ENCODE measurements at regions not wholly inside any gene's neighbourhood (a gene's known extent, or its start where the extent isn't known, plus 50 kb on each side); places are given as distances from the start of the nearest gene placed in this dataset.

DNA sequence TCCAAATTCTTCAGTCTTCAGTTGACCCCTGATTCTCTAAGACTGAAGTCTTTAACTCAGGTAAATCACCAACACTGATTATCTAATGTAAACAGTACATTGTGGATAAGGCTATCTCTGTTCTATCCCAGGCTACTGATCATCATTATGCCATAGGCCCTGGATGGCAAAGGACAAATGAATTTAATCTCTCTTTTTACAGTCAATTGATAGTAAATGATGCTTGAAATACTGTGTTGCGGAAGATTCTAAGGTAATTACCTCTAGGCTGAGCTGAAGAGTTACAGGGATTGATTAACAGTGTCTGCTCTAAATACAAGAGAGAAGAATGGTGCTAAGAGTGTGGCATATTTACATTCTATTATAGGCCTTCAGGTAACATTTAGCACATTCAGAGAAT lies 264.7 kb downstream of the ACTL7B start:
- H3K9me3 ChIP-seq (replicated peaks in 1 of 11) = peaks cover 0 to 4% (median 0%) of the 10 kb centered on the region in 11 experiments; a peak in 3 of 22 replicates
- no peak overlapping the region for H3K4me3 ChIP-seq
- TF ChIP-seq Cebpa-rat (IDR thresholded peaks at IDR 0.05) = no peak
- no peak overlapping the region for H3K9ac ChIP-seq
- H3K27me3 ChIP-seq = no peaks in the 10 kb centered on the region
- no peaks in the 10 kb centered on the region for H4K20me1 ChIP-seq
- no peak overlapping the region for H3K4me2 ChIP-seq
- no peak overlapping the region for H3K27ac ChIP-seq
- no peaks in the 10 kb centered on the region for H3K36me3 ChIP-seq
- peaks cover 13 to 36% (median 31%) of the 10 kb centered on the region in 10 experiments for H3K4me1 ChIP-seq

- Histone ChIP-seq H3K4me3 (no peak overlapping the region), H3K27ac (peak overlapping the region in 7 of 11 experiments; percentile 12 to 54 (median 41); a peak in 9 of 22 replicates), H3K36me3 (no peaks in the 10 kb centered on the region), H3K4me2 (peak overlapping the region; percentile 40 to 77 (median 50)), H3K9ac (peak overlapping the region in 1 of 11 experiments; percentile 10; a peak in 1 of 22 replicates), H3K27me3 (no peaks in the 10 kb centered on the region), H4K20me1 (no peaks in the 10 kb centered on the region), H3K9me3 (replicated peaks in 1 of 11) (peaks cover 0 to 8% (median 0%) of the 10 kb centered on the region in 11 experiments; a peak in 3 of 22 replicates), H3K4me1 (peaks cover 20 to 57% (median 41%) of the 10 kb centered on the region in 10 experiments)
- TF ChIP-seq Cebpa-rat (IDR thresholded peaks at IDR 0.05) = no peak
These were observed 267.5 kb downstream of the ACTL7B start for GRCh38 chr9:108588246-108588645.

- no peak overlapping the region for H3K27ac ChIP-seq
- no peaks in the 10 kb centered on the region for H3K27me3 ChIP-seq
- H3K9me3 ChIP-seq (replicated peaks in 1 of 11) = peaks cover 0 to 8% (median 0%) of the 10 kb centered on the region in 11 experiments; a peak in 3 of 22 replicates
- no peaks in the 10 kb centered on the region for H4K20me1 ChIP-seq
- peaks cover 33 to 73% (median 57%) of the 10 kb centered on the region in 10 experiments for H3K4me1 ChIP-seq
- no peak overlapping the region for H3K9ac ChIP-seq
- TF ChIP-seq Cebpa-rat (IDR thresholded peaks at IDR 0.05) = no peak
- H3K4me3 ChIP-seq = no peak overlapping the region
- H3K36me3 ChIP-seq = no peaks in the 10 kb centered on the region
- peak overlapping the region in 5 of 11 experiments; percentile 17 to 77 (median 70); a peak in 10 of 22 replicates for H3K4me2 ChIP-seq
These were observed 269.2 kb downstream of the ACTL7B start for GRCh38 chr9:108586471-108587139.

DNA sequence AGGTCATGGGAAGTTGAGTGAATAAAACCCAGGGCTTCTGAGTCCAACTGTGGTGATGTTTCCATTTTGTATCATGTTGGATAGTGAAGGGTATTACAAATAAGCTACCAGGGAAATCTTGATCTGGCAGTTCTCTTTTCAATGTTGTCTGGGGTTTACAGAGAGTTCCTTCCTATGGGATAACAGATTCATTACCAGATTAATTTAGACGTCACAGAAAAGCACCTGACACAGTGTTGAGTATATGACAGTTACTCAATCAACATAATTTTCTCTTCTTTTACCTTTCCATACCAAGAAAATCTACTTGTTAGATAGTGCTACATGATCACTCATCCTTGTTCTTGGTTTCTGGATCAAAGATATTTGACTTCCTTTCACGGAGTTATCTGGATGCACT lies 270.9 kb downstream of the ACTL7B start:
- Histone ChIP-seq H3K9ac (no peak overlapping the region), H3K4me1 (peaks cover 40 to 91% (median 75%) of the 10 kb centered on the region in 10 experiments), H3K9me3 (replicated peaks in 1 of 11) (peaks cover 0 to 8% (median 0%) of the 10 kb centered on the region in 11 experiments; a peak in 2 of 22 replicates), H3K36me3 (no peaks in the 10 kb centered on the region), H3K4me2 (no peak overlapping the region), H4K20me1 (no peaks in the 10 kb centered on the region), H3K4me3 (no peak overlapping the region), H3K27me3 (no peaks in the 10 kb centered on the region), H3K27ac (no peak overlapping the region)
- TF ChIP-seq Cebpa-rat (IDR thresholded peaks at IDR 0.05) = no peak

- no peaks in the 10 kb centered on the region for H4K20me1 ChIP-seq
- peaks cover 0 to 21% (median 2%) of the 10 kb centered on the region in 11 experiments; a peak in 8 of 22 replicates for H3K9me3 ChIP-seq (replicated peaks in 1 of 11)
- H3K4me3 ChIP-seq = peak overlapping the region in 2 of 10 experiments; percentile 6 to 8; a peak in 2 of 20 replicates
- no peaks in the 10 kb centered on the region for H3K36me3 ChIP-seq
- peaks cover 32 to 92% (median 75%) of the 10 kb centered on the region in 10 experiments for H3K4me1 ChIP-seq
- no peak for TF ChIP-seq Cebpa-rat (IDR thresholded peaks at IDR 0.05)
- H3K9ac ChIP-seq = peak overlapping the region in 10 of 11 experiments; percentile 17 to 69 (median 42); a peak in 15 of 22 replicates
- no peaks in the 10 kb centered on the region for H3K27me3 ChIP-seq
- peak overlapping the region in 10 of 11 experiments; percentile 57 to 93 (median 84); a peak in 20 of 22 replicates for H3K27ac ChIP-seq
- H3K4me2 ChIP-seq = peak overlapping the region; percentile 50 to 91 (median 65)
These were observed 273.1 kb downstream of the ACTL7B start for GRCh38 chr9:108582726-108583125.

- Histone ChIP-seq H3K4me1 (peaks cover 32 to 77% (median 61%) of the 10 kb centered on the region in 10 experiments), H3K9ac (peak overlapping the region in 8 of 11 experiments; percentile 55 to 75 (median 66); a peak in 13 of 22 replicates), H3K9me3 (replicated peaks in 1 of 11) (peaks cover 0 to 29% (median 7%) of the 10 kb centered on the region in 11 experiments; a peak in 12 of 22 replicates), H3K4me2 (peak overlapping the region; percentile 37 to 91 (median 61)), H3K4me3 (no peak overlapping the region), H3K27me3 (no peaks in the 10 kb centered on the region), H3K36me3 (no peaks in the 10 kb centered on the region), H3K27ac (peak overlapping the region in 10 of 11 experiments; percentile 55 to 93 (median 84); a peak in 20 of 22 replicates), H4K20me1 (no peaks in the 10 kb centered on the region)
- TF ChIP-seq Cebpa-rat (IDR thresholded peaks at IDR 0.05) = peak; percentile 23 to 100 (median 98); a peak in 20 of 22 replicates
These were observed 275.9 kb downstream of the ACTL7B start for GRCh38 chr9:108579757-108580439.

DNA sequence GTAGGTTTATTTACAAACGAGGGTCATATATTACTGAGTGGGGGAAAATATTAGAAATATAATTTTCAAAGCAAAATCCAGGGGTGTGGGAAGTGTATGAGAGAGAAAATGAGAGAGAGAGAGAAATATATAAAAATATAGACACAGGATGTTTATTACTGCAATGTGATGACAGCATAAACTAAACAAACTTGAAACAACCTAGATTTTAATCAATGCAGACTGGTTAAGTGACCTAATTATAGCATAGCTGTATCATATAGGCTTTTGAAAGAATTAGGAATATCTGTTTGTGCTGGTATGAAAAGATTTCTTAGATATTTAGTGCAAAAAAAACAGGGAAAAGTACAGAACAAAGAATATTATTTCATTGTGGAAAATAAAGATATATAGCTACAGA lies 280.5 kb downstream of the ACTL7B start:
- no peak overlapping the region for H3K27ac ChIP-seq
- H3K27me3 ChIP-seq = no peaks in the 10 kb centered on the region
- no peaks in the 10 kb centered on the region for H3K36me3 ChIP-seq
- TF ChIP-seq Cebpa-rat (IDR thresholded peaks at IDR 0.05) = no peak
- peaks cover 0 to 29% (median 7%) of the 10 kb centered on the region in 11 experiments; a peak in 12 of 22 replicates for H3K9me3 ChIP-seq (replicated peaks in 1 of 11)
- H3K9ac ChIP-seq = no peak overlapping the region
- peaks cover 9 to 31% (median 22%) of the 10 kb centered on the region in 10 experiments for H3K4me1 ChIP-seq
- no peaks in the 10 kb centered on the region for H4K20me1 ChIP-seq
- H3K4me2 ChIP-seq = no peak overlapping the region
- H3K4me3 ChIP-seq = no peak overlapping the region

DNA sequence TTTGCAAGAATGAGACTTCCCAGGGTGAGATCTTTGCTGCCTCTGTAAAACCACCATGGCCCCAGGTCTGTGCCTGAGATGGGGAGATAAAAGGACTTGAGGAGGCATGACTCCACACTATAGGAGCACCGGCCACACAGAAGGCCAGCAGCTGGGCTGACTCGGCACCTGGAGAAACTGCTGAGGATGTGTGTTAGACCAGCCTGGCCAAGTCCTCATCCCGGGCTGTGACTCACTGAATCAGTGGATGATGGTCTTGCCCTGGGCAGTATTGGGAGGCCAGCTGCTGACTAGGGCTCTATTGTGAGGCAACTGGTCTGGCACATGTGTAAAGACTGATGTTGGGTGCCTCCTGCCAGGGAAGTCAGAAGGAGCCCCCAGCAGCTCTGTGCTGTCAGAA lies 286.2 kb downstream of the ACTL7B start:
- H3K9ac ChIP-seq = no peak overlapping the region; a peak in 1 of 22 replicates
- peak overlapping the region in 5 of 11 experiments; percentile 13 to 51 (median 23); a peak in 7 of 22 replicates for H3K4me2 ChIP-seq
- no peaks in the 10 kb centered on the region for H3K9me3 ChIP-seq (replicated peaks in 1 of 11)
- no peak overlapping the region for H3K4me3 ChIP-seq
- H3K27ac ChIP-seq = peak overlapping the region in 3 of 11 experiments; percentile 7 to 54 (median 12); a peak in 4 of 22 replicates
- no peaks in the 10 kb centered on the region for H4K20me1 ChIP-seq
- no peak for TF ChIP-seq Cebpa-rat (IDR thresholded peaks at IDR 0.05)
- H3K4me1 ChIP-seq = peaks cover 0 to 29% (median 0%) of the 10 kb centered on the region in 10 experiments; a peak in 8 of 20 replicates
- H3K36me3 ChIP-seq = no peaks in the 10 kb centered on the region
- H3K27me3 ChIP-seq = no peaks in the 10 kb centered on the region

DNA sequence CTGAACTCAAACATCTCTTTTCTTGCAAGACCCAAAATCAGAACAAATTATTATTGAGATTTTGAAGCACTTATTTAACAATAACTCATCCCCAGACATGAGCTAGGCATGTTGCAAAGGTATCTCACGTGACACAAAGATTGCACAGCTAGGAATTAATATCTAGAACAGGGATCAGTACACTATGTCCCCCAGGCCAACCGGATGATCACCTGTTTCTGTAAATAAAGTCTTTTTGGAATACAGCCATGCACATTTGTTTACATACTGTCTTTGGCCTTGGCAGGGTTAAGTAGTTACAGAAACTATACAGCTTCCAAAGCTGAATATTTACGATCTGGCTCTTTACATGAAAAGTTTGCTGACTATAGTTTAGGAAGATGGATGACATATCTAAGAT lies 287.7 kb downstream of the ACTL7B start:
- Histone ChIP-seq H3K27ac (no peak overlapping the region), H4K20me1 (no peaks in the 10 kb centered on the region), H3K9ac (no peak overlapping the region), H3K4me3 (no peak overlapping the region), H3K4me2 (no peak overlapping the region), H3K36me3 (no peaks in the 10 kb centered on the region), H3K4me1 (peaks cover 0 to 29% (median 0%) of the 10 kb centered on the region in 10 experiments; a peak in 8 of 20 replicates), H3K9me3 (replicated peaks in 1 of 11) (no peaks in the 10 kb centered on the region), H3K27me3 (no peaks in the 10 kb centered on the region)
- TF ChIP-seq Cebpa-rat (IDR thresholded peaks at IDR 0.05) = no peak

All from BLaER1 treated with 17β-estradiol and CSF1 and Interleukin-3, amounts not matched to agents 10 nM and 100 nM (cell line).